Head of caudate nucleus (tissue), 42 donors: ENCODE measurements at regions not wholly inside any gene's neighbourhood (a gene's known extent, or its start where the extent isn't known, plus 50 kb on each side); places are given as distances from the start of the nearest gene placed in this dataset.
A peak's percentile ranks its signal among the peaks of the same experiment; 100 is the strongest.

ENCODE experiments used
- DNase-seq, 42 donors: peaks; one replicate each; pipeline versions ENCODE4 v3.0.0 to v3.0.0-alpha.2; 2020 to 2021; ENCODE audit warnings: mixed read lengths in 7 of 42
- intact Hi-C: fragments of 100-400 bp; cut with DNase I; formaldehyde crosslinking; loops from one replicate; pipeline ENCODE4 v1.15.0; 2022

DNA sequence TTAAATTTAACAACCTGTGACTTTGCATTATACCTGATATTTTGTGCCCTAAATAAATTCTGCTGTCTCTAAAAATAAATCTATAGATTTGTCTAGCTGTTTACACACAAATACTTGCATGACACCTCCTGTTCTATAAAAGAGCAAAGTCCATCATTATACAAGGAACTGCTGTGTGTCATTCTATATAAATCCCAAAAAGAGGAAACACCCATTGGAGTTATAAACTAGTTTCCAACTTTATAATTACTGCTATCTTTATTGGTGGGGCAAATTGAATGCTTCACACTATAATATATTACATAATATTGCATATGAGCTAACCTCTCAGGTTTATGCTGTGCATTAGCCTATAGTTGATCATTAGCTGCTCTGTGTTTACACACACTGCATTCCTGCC, 504.4 kb downstream of the SATB2 start:
- intact Hi-C loops, result no loop called here
- no peak for DNase-seq

DNA sequence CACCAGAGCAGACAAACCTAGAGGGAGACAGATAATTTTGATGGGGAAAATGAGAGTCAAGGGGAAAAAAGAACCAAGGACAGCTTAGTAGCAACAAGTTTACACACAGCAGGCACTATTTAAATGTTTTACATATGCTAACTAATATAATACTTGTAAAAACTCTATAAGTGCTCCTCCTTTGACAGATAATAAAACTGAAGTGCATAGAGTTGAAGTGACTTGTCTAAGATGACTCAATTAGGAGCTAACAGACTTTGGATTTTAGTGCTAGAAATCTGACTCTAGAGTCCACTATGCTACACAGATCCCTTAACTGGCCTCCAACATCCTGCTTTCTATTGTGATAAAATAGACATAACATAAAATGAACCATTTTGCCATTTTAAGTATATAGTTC, 506.9 kb downstream of the SATB2 start:
- no peak for DNase-seq
- intact Hi-C loops, result no loop called here

DNA sequence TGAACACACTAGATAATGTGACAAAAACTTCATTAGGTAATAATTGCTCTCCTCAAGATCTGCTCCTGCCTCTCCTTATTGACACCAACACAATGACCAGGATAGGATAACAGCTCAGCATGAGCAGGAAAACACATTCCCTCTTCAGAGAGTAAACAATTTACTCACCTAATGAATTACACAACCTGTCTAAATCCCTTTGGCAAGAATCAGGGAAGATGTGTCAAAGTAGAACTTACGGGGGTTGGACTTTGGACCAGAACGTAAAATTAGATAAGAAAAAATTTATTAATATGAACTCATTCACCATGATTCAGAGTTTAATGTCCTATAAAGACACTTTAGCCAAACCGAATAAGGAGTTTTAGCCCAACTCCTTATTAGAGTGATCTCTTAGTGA, 512.2 kb downstream of the SATB2 start:
- no peak for DNase-seq
- intact Hi-C loops, result no loop called here

DNA sequence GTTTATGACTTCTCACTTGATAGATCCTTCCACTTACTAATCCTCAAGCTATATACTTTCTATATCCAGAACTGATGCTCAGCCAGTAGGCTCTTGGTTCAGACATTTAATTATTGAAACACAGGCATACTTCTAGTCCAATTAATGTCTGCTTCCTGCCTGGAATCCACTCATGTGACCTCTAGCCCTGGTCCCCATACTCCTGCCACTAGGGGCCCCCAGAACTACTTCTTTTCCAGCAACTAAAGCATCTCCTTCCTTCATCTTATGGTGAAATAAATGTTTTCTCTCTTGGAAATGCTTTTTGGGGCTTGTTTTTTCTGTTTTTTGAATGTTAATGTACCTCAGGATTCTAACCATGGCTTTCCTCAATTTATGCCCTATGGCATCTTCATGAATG, 527.6 kb downstream of the SATB2 start:
- intact Hi-C loops, result no loop called here

GRCh38 chr2:198928026-198928425, 529.7 kb downstream of the SATB2 start:
- intact Hi-C loops, result no loop called here
- DNase-seq, result peak in 4 of 42 donors; percentile 2 to 10 (median 9)

More for the DNA sequence above, 527.6 kb downstream of the SATB2 start:
- peak in 1 of 42 donors; percentile 10 for DNase-seq

GRCh38 chr2:198917926-198918720, 539.6 kb downstream of the SATB2 start:
- intact Hi-C loops, result no loop called here
- no peak for DNase-seq

DNA sequence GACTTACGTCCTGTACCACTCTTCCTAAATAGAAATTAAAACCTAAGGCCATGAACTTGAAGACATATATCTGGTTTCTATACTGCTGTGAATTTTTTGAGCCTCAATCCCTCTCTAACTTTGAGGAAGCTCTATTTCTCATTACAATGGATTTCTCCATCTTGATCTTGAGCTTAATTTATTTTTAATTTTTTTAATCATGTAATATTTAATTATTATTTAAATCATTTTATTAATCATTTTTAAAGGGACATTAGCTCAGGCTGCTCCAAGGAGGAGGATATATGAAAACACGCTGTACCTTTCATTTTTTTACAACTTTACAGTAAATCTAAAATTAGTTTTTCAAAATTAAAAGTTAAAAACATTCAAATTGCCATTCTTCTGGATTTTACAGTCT, 540.5 kb downstream of the SATB2 start:
- intact Hi-C loops, result no loop called here
- DNase-seq, result no peak

- intact Hi-C loops, result no loop called here
- DNase-seq, result no peak
These were observed 541.1 kb downstream of the SATB2 start for GRCh38 chr2:198916548-198917080.

- no peak for DNase-seq
These were observed 544.2 kb downstream of the SATB2 start for GRCh38 chr2:198913394-198914152.

DNA sequence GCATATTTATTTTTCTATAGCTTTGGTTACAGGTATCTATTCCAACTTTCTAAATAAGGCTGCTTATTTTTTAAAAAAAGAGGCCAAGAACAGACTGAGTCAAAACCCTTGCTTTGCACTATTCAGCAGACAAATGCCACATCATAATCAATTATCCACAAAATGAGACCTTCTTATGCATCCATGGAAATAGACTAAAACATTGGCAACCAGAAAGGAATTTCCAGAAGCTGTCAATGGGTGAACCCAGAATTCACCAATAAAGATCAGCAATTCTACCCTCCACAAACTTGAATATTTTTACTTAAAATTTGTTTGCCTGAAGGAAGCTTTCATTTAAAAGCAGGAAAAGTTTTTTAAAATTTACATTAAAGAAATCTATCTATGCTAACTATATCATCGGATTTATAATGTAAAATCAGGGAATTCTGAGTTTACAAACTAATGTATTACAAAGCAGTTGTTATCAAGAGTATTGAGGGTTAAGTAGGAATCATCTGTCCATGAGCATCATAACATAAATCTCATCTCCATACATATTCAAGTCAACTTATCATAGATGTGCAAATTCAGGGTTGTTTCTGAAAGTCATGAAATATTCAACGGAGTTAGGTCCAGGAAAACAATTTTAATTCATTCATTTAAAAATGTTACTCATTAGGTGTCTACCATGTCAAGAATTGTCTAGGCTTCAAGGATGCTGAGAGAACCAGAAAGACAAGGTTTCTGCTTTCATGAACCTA, 548.0 kb downstream of the SATB2 start:
- intact Hi-C loops, result no loop called here
- no peak for DNase-seq

More at GRCh38 chr2:198913394-198914152, 544.2 kb downstream of the SATB2 start:
- intact Hi-C loops, result no loop called here

DNA sequence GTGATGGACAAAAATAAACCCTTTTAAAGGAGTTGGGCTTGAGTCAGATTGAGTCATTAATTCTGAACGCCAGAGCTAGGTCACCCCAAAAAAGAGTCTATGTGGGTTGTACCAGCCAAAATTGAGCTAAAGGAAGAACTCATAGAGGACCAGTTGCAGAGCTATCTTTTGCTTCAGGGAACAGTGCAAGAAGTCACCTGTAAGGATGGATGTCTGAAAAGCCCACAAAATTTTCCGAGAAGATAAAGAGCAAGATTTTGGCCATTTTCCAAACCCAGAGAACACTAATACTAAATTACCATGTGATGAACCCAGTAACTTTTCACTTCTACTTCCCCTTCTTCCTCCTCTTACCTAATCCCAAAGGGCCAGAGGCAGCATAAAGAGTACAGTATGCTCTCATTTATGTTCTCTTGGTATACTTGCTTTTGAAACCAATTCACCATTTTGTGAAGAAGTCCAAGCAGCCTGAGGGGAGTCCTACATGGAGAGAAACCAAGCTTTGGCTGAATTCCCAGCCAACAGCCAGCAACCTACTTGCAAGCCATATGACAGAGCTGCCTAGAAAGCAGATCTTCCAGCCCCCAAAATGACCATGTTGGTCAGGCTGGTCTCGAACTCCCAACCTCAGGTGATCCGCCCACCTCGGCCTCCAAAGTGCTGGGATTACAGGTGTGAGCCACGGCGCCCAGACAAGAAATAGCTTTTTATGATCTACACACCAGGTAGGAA, 551.7 kb downstream of the SATB2 start:
- intact Hi-C loops, result no loop called here
- DNase-seq, result no peak

GRCh38 chr2:198901894-198902293, 555.8 kb downstream of the SATB2 start:
- no peak for DNase-seq
- intact Hi-C loops, result no loop called here

DNA sequence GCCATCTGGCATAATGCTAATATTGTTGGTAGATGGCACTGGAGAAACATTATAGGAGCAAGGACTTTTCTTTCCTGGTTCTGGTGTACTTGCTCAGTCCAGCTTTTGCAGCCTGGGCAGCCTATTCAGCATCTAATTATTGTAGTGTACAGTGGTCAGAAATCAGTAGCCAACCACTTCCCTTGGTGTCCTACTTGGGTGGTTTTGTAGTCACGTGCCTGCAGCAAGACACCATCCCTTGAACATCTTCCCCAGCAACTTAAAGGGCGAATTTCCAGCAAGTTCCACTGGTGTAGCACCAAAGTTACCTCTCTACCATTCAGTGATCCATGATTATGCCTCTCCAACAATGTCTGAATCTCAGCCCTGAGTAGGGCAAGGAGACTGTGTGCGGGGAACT, 557.6 kb downstream of the SATB2 start:
- no peak for DNase-seq
- intact Hi-C loops, result no loop called here

DNA sequence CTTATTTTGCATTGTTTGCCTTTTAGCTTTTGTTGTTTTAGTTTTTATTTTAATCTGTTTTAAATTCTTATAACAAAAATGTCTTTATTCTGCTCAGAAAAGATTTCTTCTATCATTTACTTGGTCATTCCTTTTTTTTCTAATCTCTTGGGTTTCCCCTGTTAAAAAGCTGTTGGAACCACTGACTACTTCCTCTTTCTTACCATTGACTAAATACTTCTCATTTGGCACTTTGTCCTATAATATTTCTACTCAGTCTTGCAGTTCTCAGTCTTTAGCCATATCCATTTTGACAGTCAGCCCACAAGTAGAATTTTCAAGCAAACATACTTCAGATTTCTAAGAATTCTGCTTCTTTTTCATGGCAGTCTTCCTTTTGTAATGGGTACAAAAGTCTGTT, 567.2 kb downstream of the SATB2 start:
- intact Hi-C loops, result no loop called here
- DNase-seq, result no peak

DNA sequence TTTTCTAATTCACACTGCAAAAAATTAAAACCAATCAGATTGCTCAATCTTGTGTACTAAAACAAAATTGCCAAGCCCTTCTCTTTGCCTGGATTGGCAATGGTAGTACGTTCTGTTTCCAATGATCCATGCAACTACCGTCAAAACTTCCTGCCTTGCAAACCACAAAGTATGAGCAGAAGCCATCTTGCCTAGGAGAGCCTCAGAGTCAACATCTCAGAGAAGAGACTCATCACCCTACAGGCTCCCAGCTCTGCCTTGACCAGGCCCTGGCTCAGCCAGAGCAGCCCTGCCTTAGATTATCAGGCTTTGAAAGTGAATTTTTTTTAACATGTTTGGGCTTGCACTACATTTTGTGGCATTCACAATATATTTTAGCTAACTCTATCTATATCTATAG, 574.1 kb downstream of the SATB2 start:
- intact Hi-C loops, result no loop called here
- no peak for DNase-seq

- no peak for DNase-seq
- intact Hi-C loops, result no loop called here
These were observed 576.8 kb downstream of the SATB2 start for GRCh38 chr2:198880986-198881385.

DNA sequence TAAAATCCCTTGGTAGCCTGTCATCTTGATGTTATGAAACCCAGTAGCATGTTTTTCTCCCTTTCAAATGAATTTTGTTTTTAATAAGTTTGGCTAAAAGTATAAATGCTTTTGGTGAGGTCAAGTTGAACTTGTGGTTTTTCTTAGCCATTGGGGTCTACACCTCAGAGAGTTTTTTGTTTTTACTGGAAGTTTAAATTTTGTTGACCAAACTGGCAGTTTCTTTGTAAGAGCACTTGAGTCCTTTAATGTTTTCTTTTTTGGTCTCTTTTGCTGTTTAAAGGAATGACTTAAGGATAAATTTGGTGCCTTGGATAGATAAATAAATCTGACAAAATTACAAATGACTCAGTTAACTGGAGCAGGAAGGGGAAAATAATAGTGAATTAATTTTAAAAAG, 577.3 kb downstream of the SATB2 start:
- intact Hi-C loops, result no loop called here
- no peak for DNase-seq

DNA sequence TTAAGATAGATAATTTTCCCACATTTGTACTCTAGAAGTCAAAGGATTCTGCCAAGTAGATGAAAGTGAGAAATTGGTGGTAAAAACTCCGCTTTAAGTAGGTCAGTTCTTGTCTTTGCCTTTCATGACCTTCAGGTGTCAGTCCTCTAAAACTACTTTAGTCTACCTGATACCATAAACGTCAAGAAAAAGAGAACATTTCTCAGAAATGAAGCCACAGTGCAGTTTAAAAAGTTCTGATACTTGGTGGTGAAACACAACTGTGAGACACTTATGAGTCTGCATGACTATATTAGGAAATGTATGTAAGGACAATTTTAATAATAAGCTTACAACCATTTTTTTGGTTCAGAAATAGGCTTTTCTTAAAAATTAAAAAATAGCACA, 583.3 kb downstream of the SATB2 start:
- no peak for DNase-seq
- intact Hi-C loops, result no loop called here
